GM19455 (cell line): ENCODE measurements at regions not wholly inside any gene's neighbourhood (a gene's known extent, or its start where the extent isn't known, plus 50 kb on each side); places are given as distances from the start of the nearest gene placed in this dataset.

ENCODE experiments used
- ATAC-seq: cut with Tn5 transposase; IDR thresholded peaks from one replicate; pipeline ENCODE4 v1.9.1; 2021; ENCODE audit not compliant: unreplicated experiment

- no peak for ATAC-seq
These were observed 1752.7 kb downstream of the PCDH7 start for GRCh38 chr4:32472918-32473317.

DNA sequence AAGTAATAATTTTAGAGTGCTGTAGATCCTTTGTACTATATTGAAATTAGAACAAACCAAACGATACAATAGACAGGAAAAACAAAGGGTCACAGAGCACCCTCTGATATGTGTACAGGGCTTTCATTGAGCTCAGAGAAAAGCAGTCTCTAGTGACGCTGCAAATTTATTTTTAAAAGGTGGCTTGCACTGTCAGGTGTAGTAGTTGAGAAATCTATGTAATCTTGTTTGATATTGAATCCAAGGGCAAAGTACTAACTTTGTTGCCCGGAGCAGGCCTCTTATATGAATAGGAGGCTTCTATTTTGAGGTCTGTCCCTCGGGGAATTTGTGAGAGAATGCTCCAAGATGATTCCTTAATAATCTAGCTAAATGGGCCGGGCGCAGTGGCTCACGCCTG, 1755.5 kb downstream of the PCDH7 start:
- no peak for ATAC-seq

GRCh38 chr4:32477518-32477917, 1757.3 kb downstream of the PCDH7 start:
- ATAC-seq, result no peak

DNA sequence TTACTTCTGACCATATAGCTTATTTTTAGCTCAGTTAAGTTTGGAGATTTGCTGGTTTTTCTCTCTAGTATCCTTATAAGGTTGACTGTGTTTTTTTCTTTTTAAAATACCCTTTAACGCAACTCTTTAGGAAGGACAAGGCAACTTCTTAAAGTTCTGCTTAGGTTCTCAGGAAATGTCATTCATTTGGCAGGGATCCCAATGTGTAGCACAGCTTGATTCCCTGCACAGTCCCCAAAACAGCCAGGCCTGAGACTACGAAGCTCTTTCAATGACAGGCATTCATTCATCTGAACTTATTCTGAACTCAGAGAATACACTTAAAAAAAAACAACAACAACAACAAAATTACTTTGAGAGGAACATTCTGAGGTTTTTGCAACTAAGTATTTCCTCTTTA, 1765.8 kb downstream of the PCDH7 start:
- ATAC-seq, result no peak

GRCh38 chr4:32488690-32489089, 1768.5 kb downstream of the PCDH7 start:
- ATAC-seq, result no peak

DNA sequence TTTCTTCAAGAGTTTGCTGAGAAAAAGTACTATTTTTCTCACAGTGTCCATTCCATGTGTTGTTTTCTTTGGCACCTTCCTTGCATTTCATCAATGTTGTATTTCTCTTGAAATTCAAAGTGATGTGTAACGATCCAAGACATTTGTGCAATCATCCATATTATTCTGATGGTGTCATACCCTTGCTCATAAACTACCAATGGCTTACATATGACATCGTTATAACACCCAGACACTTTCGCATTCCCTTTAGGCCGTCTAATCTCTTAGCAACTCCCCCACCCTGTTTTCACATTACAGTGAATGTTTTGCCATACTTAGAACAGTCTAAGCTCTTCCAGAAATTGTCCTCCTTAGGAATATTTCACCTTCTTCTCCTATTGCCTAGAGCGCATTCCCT, 1779.0 kb downstream of the PCDH7 start:
- no peak for ATAC-seq

DNA sequence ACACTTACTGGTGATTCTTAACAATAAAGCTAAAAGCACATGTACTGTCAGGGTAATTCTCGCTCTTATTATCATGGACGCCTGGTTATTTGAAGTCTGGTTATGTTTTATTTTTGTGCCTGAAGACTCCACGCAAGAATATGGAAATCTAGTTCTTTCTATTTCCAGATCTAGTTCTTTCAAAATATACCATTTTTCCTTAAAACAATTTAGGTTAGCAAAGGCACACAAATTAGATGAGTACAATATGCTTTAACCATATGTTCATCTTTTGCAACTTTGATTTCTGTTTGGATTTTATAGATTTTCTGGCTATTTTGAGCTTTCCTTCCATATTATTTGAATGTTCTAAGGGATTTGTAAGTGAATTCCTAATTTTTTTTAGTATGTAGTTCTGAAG, 1783.1 kb downstream of the PCDH7 start:
- no peak for ATAC-seq

GRCh38 chr4:32506067-32506466, 1785.9 kb downstream of the PCDH7 start:
- no peak for ATAC-seq

- ATAC-seq, result no peak
These were observed 1798.9 kb downstream of the PCDH7 start for GRCh38 chr4:32519060-32519459.

GRCh38 chr4:32525420-32525819, 1805.3 kb downstream of the PCDH7 start:
- no peak for ATAC-seq

- ATAC-seq, result no peak
These were observed 1824.7 kb downstream of the PCDH7 start for GRCh38 chr4:32544846-32545245.

DNA sequence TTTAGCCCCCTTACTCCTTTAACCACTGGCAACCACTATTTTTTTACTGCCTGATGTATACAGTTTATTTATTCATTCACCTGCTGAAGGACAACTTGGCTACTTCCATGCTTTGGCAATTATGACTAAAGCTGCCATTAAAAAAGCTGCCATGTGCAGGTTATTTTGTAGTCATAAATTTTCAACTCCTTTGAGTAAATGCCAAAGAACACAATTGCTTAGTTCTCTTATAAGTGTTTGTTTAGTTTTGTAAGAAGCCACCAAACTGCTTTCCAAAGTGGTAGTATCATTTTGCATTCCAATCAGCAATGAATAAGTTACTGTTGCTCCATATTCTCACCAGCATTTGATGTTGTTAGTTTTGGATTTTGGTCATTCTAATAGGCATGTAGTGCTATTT, 1831.8 kb downstream of the PCDH7 start:
- ATAC-seq, result no peak

- ATAC-seq, result no peak
These were observed 1840.1 kb downstream of the PCDH7 start for GRCh38 chr4:32560306-32560705.

GRCh38 chr4:32562010-32562409, 1841.8 kb downstream of the PCDH7 start:
- ATAC-seq, result no peak

GRCh38 chr4:32564626-32565025, 1844.5 kb downstream of the PCDH7 start:
- ATAC-seq, result no peak

- ATAC-seq, result no peak
These were observed 1849.7 kb downstream of the PCDH7 start for GRCh38 chr4:32569861-32570260.

GRCh38 chr4:32572366-32572765, 1852.2 kb downstream of the PCDH7 start:
- ATAC-seq, result no peak

DNA sequence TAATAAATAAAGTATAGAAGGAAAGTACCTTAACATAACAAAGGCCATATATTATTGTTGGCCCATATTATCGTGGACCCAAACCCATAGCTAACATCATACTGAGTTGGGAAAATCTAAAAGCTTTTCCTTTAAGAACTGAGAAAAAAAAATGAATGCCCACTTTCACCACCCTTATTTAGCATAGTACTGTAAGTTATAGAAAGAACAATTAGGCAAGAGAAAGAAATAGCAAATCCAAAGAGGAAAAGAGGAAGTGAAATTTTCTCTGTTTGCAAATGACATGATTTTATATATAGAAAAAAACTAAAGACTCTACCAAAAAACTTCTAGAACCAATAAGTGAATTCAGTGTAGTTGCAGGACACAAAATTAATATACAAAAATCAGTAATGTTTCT, 1854.6 kb downstream of the PCDH7 start:
- ATAC-seq, result no peak

DNA sequence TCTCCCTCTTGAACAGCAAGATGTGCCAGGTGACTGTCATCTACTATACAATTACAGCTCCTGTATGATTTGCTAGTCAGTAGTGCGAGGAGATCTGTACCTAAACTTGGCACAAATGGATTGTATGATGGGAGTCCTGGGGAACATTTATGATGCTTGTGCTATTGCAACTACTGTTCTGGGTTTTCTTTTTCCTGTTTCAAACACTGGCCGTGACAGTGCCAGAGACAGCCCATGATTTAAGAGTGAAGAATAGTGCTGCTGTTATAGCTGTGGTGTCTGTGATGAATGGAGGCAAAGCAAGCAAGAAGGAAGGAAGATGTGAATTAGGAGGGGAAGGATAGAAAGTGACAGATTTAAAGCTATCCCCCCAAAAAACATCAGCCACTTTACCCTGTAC, 1868.9 kb downstream of the PCDH7 start:
- ATAC-seq, result no peak

- ATAC-seq, result no peak
These were observed 1869.7 kb downstream of the PCDH7 start for GRCh38 chr4:32589853-32590252.

GRCh38 chr4:32597354-32597753, 1877.2 kb downstream of the PCDH7 start:
- no peak for ATAC-seq

DNA sequence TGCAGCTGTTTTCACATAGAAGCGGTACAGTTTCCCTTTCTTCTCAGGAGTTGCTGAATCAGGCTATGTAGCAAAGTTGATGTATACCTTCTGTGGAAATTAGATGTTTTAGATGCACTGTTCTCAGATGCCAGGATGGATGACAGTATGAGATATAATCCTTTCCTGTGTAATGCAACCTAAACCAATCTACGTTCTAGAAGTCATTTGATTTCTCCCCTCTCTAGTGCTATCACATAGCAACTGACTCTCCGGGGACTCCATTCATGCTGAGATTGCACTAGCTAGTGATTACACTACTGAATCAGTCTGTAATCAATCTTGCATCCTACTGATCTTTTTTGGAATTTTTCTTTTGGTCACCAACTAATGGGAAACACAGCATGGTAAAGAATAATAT, 1881.7 kb downstream of the PCDH7 start:
- no peak for ATAC-seq

DNA sequence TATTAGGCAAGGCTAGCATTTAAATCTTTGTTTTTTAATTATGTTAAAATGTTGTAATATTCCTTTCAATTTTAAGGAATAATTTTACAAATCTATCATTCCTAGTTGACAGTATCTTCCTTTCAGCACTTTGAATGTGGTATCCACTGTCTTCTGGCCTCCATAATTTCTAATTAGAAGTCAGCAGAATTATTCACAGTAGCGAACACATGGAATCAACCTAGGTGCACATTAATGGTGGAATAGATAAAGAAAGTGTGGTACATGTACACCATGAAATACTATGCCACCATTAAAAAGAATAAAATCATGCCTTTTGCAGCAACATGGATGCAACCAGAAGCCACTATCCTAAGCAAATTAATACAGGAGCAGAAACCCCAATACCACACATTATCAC, 1887.8 kb downstream of the PCDH7 start:
- ATAC-seq, result no peak
